Hepatocyte (in vitro differentiated cells): ENCODE measurements at regions not wholly inside any gene's neighbourhood (a gene's known extent, or its start where the extent isn't known, plus 50 kb on each side); places are given as distances from the start of the nearest gene placed in this dataset.

Source experiments
- EZH2 ChIP-seq: fragments of 200-600 bp; sonication (generic); IDR thresholded peaks from 2 replicates; pipeline ENCODE4 v1.6.1; 2016; ENCODE audit warnings: antibody characterized with exemption, mild to moderate bottlenecking, borderline replicate concordance
- EZH2phosphoT487 ChIP-seq: fragments of 200-600 bp; sonication (generic); IDR thresholded peaks from one replicate; pipeline ENCODE4 v1.6.1; 2018; ENCODE audit warnings: antibody characterized with exemption, mild to moderate bottlenecking, low read depth, moderate library complexity; ENCODE audit not compliant: unreplicated experiment, severe bottlenecking
- TF ChIP-seq, protein P1 (sequence below): fragments of 200-600 bp; sonication (generic); IDR thresholded peaks from 2 replicates; pipeline ENCODE4 v1.5.1; 2016; ENCODE audit warnings: antibody characterized with exemption, mild to moderate bottlenecking; ENCODE audit not compliant: poor library complexity

GRCh38 chr10:113982769-113983168, 60.9 kb upstream of the ADRB1 start:
- TF ChIP-seq, protein P1, sequence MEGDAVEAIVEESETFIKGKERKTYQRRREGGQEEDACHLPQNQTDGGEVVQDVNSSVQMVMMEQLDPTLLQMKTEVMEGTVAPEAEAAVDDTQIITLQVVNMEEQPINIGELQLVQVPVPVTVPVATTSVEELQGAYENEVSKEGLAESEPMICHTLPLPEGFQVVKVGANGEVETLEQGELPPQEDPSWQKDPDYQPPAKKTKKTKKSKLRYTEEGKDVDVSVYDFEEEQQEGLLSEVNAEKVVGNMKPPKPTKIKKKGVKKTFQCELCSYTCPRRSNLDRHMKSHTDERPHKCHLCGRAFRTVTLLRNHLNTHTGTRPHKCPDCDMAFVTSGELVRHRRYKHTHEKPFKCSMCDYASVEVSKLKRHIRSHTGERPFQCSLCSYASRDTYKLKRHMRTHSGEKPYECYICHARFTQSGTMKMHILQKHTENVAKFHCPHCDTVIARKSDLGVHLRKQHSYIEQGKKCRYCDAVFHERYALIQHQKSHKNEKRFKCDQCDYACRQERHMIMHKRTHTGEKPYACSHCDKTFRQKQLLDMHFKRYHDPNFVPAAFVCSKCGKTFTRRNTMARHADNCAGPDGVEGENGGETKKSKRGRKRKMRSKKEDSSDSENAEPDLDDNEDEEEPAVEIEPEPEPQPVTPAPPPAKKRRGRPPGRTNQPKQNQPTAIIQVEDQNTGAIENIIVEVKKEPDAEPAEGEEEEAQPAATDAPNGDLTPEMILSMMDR, result no peak
- no peak for TF ChIP-seq EZH2
- TF ChIP-seq EZH2phosphoT487, result no peak
